Lower lobe of right lung (tissue), 2 donors: ENCODE measurements at regions not wholly inside any gene's neighbourhood (a gene's known extent, or its start where the extent isn't known, plus 50 kb on each side); places are given as distances from the start of the nearest gene placed in this dataset.
"Not testable (repeated sequence)": the region's sequence is repeated elsewhere in the genome, so short reads cannot be mapped to it uniquely, and the experiment has no call there.

ENCODE experiments used
- ATAC-seq, 2 donors: fragments of 200-7000 bp; cut with Tn5 transposase; one replicate each; pipeline ENCODE4 v1.9.1; 2020 to 2022; ENCODE audit warnings: mild to moderate bottlenecking in 2 of 2, moderate library complexity in 2 of 2
- DNase-seq: peaks from one replicate; pipeline ENCODE4 v3.0.0-alpha.2; 2020
- H3K27ac ChIP-seq: fragments of 200-600 bp; one replicate; pipeline ENCODE4 v1.8.0; 2022
- H3K27me3 ChIP-seq: fragments of 200-600 bp; one replicate; pipeline ENCODE4 v1.8.0; 2022; ENCODE audit warnings: low read depth
- H3K36me3 ChIP-seq: fragments of 200-600 bp; one replicate; pipeline ENCODE4 v1.8.0; 2022; ENCODE audit warnings: mild to moderate bottlenecking
- H3K4me1 ChIP-seq: fragments of 200-600 bp; one replicate; pipeline ENCODE4 v1.8.0; 2022
- H3K4me3 ChIP-seq: fragments of 200-600 bp; one replicate; pipeline ENCODE4 v1.8.0; 2022; ENCODE audit warnings: mild to moderate bottlenecking
- H3K9me3 ChIP-seq: fragments of 200-600 bp; one replicate; pipeline ENCODE4 v1.8.0; 2022
- CTCF ChIP-seq: fragments of 200-600 bp; IDR thresholded peaks from one replicate; pipeline ENCODE4 v1.8.0; 2022; ENCODE audit warnings: antibody characterized with exemption, mild to moderate bottlenecking
- intact Hi-C: fragments of 100-400 bp; cut with DNase I; formaldehyde crosslinking; loops from one replicate; pipeline ENCODE4 v1.11.0; 2022
- donor health status: DM: no; HTN: yes; CAD: no; lungs with severe emphysema.

- Histone ChIP-seq H3K4me3 (no peak overlapping the region), H3K36me3 (no peaks in the 10 kb centered on the region), H3K27me3 (peaks cover 40% of the 10 kb centered on the region), H3K9me3 (no peaks in the 10 kb centered on the region), H3K4me1 (no peaks in the 10 kb centered on the region), H3K27ac (no peak overlapping the region)
- intact Hi-C loops: no loop called here
- ATAC-seq (no peak), DNase-seq (no peak)
- no peak for TF ChIP-seq CTCF
These were observed 144.6 kb downstream of the BRD1 start for GRCh38 chr22:49683032-49683431.

- intact Hi-C loops, H3K27ac ChIP-seq, H3K4me3 ChIP-seq, DNase-seq, H3K9me3 ChIP-seq, H3K36me3 ChIP-seq, ATAC-seq, H3K4me1 ChIP-seq: not testable (repeated sequence)
- peaks cover 31% of the 10 kb centered on the region for H3K27me3 ChIP-seq
These were observed 146.9 kb downstream of the BRD1 start for GRCh38 chr22:49680819-49681218.

DNA sequence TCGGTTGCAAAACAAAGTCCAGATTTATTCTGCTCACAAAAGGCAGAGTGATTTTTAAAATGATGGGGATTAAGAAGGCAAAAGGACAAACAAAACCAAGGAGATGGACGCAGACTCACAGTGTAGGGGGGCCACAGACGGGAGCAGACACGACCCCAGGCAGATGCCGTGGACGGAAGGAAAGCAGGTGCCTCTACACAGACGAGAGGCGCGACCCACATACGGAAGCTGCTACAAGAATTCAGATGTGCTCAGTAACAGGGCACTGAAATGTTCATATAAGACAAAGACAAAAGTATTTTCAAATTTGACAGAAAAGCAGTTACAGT lies 148.9 kb downstream of the BRD1 start:
- Histone ChIP-seq H3K4me3 (no peak overlapping the region), H3K9me3 (no peaks in the 10 kb centered on the region), H3K4me1 (no peaks in the 10 kb centered on the region), H3K36me3 (no peaks in the 10 kb centered on the region), H3K27ac (no peak overlapping the region), H3K27me3 (peaks cover 24% of the 10 kb centered on the region)
- intact Hi-C loops: no loop called here
- TF ChIP-seq CTCF: no peak
- ATAC-seq (no peak), DNase-seq (no peak)

GRCh38 chr22:49678137-49678841 lies 149.4 kb downstream of the BRD1 start:
- DNase-seq (peak; percentile 9), ATAC-seq (no peak)
- Histone ChIP-seq H3K4me3 (no peak overlapping the region), H3K9me3 (no peaks in the 10 kb centered on the region), H3K36me3 (no peaks in the 10 kb centered on the region), H3K27me3 (peaks cover 24% of the 10 kb centered on the region), H3K27ac (no peak overlapping the region), H3K4me1 (no peaks in the 10 kb centered on the region)
- no peak for TF ChIP-seq CTCF
- intact Hi-C loops: no loop called here

DNA sequence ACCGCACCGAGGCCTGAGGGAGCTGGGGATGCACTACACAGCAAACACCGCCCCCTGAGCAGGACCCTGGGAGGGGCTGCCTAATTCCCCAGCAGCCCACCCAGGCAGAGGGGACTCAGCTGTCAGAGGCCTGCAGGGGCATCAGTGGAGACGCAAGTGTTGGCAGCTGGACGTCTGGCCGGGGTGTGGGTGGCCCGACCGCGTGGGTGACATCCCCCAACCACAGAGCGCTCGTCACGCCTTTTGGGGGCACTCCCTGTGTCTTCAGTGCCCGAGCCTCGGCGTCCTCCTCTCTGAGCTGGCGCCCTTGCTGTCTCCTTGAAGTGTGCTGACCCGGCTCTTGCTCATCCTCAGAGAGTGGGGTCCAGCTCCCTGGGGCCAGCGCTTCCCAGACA lies 150.2 kb downstream of the BRD1 start:
- H3K27ac ChIP-seq: no peak overlapping the region
- no peaks in the 10 kb centered on the region for H3K36me3 ChIP-seq
- no peak for TF ChIP-seq CTCF
- DNase-seq (peak; percentile 40), ATAC-seq (no peak)
- intact Hi-C loops: no loop called here
- H3K9me3 ChIP-seq: no peaks in the 10 kb centered on the region
- H3K4me3 ChIP-seq: no peak overlapping the region
- no peaks in the 10 kb centered on the region for H3K4me1 ChIP-seq
- H3K27me3 ChIP-seq: peaks cover 24% of the 10 kb centered on the region

GRCh38 chr22:49676783-49677494 lies 150.7 kb downstream of the BRD1 start:
- H3K9me3 ChIP-seq: no peaks in the 10 kb centered on the region
- no peak overlapping the region for H3K4me3 ChIP-seq
- intact Hi-C loops: no loop called here
- H3K27ac ChIP-seq: no peak overlapping the region
- ATAC-seq: peak in 1 of 2 donors; percentile 30
- peaks cover 27% of the 10 kb centered on the region for H3K27me3 ChIP-seq
- H3K4me1 ChIP-seq: no peaks in the 10 kb centered on the region
- DNase-seq: peak; percentile 32
- TF ChIP-seq CTCF: no peak
- no peaks in the 10 kb centered on the region for H3K36me3 ChIP-seq
